ENCODE measurements at regions not wholly inside any gene's neighbourhood (a gene's known extent, or its start where the extent isn't known, plus 50 kb on each side); places are given as distances from the start of the nearest gene placed in this dataset.

- 68 to 81% methylated on average over 1 of the region's 1 CpG for WGBS, 2 donors
- Histone ChIP-seq H3K4me3 (replicated peaks in 1 of 3) (no peak overlapping the region), H3K27me3 (no peaks in the 10 kb centered on the region), H3K36me3 (no peaks in the 10 kb centered on the region), H3K9me3 (no peaks in the 10 kb centered on the region), H3K4me1 (no peaks in the 10 kb centered on the region), H3K27ac (no peak overlapping the region)
- no peak for DNase-seq
- intact Hi-C loops (cut with DNase I) = no loop called here
- TF ChIP-seq, protein P1, sequence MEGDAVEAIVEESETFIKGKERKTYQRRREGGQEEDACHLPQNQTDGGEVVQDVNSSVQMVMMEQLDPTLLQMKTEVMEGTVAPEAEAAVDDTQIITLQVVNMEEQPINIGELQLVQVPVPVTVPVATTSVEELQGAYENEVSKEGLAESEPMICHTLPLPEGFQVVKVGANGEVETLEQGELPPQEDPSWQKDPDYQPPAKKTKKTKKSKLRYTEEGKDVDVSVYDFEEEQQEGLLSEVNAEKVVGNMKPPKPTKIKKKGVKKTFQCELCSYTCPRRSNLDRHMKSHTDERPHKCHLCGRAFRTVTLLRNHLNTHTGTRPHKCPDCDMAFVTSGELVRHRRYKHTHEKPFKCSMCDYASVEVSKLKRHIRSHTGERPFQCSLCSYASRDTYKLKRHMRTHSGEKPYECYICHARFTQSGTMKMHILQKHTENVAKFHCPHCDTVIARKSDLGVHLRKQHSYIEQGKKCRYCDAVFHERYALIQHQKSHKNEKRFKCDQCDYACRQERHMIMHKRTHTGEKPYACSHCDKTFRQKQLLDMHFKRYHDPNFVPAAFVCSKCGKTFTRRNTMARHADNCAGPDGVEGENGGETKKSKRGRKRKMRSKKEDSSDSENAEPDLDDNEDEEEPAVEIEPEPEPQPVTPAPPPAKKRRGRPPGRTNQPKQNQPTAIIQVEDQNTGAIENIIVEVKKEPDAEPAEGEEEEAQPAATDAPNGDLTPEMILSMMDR (IDR thresholded peaks at IDR 0.05) = no peak
- TF ChIP-seq POLR2A (IDR thresholded peaks at IDR 0.05) = no peak
These were observed 174.5 kb downstream of the FNDC1 start for GRCh38 chr6:159343709-159344108.

DNA sequence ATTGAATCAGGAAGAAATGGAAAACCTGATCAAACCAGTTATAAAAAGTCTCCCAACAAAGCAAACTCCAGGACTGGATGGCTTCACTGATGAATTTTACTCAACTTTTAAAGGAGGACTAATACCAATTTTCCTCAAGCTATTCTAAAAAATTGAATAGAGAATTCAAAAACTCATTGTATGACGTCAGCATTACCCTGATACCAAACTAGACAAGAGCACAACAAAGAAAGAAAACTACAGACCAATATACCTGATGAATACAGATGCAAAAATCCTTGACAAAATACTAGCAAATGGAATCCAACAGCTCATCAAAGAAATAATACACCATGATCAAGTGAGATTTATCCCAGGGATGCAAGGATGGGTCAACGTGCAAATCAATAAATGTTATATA, 172.9 kb downstream of the FNDC1 start:
- Histone ChIP-seq H3K9me3 (no peaks in the 10 kb centered on the region), H3K27me3 (no peaks in the 10 kb centered on the region), H3K27ac (no peak overlapping the region), H3K4me1 (no peaks in the 10 kb centered on the region), H3K4me3 (replicated peaks in 1 of 3) (no peak overlapping the region), H3K36me3 (no peaks in the 10 kb centered on the region)
- WGBS, 2 donors = 67 to 71% methylated on average over 2 of the region's 2 CpGs
- DNase-seq = no peak
- TF ChIP-seq, protein P1 (IDR thresholded peaks at IDR 0.05) = no peak
- no peak for TF ChIP-seq POLR2A (IDR thresholded peaks at IDR 0.05)
- intact Hi-C loops (cut with DNase I) = no loop called here

DNA sequence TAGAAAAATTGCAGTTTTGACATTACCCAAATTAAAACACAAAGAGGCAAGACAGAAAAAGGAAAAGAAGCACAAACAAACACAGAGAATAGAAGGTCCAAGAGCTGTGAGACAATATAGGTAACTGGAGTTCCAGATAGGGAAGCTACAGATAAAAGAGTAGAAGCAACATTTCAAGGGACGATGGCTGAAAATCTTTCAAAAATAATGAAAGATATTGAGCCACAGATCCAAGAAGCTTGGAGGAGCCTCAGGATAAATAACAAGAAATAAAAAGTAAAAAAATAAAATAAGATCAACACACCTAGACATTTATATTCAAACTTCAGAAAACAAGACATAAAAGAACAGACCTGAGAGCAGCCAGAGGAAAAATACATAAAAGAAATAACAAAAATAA, 164.9 kb downstream of the FNDC1 start:
- no peak overlapping the region for H3K27ac ChIP-seq
- no peaks in the 10 kb centered on the region for H3K36me3 ChIP-seq
- H3K9me3 ChIP-seq = no peaks in the 10 kb centered on the region
- no peaks in the 10 kb centered on the region for H3K4me1 ChIP-seq
- 86 to 88% methylated on average over 1 of the region's 1 CpG for WGBS, 2 donors
- H3K27me3 ChIP-seq = no peaks in the 10 kb centered on the region
- H3K4me3 ChIP-seq (replicated peaks in 1 of 3) = no peak overlapping the region
- TF ChIP-seq, protein P1 (IDR thresholded peaks at IDR 0.05) = no peak
- TF ChIP-seq POLR2A (IDR thresholded peaks at IDR 0.05) = no peak
- no peak for DNase-seq
- intact Hi-C loops (cut with DNase I) = no loop called here

GRCh38 chr6:159331451-159331850, 162.3 kb downstream of the FNDC1 start:
- intact Hi-C loops (cut with DNase I) = no loop called here
- WGBS, 2 donors = 86 to 91% methylated on average over 2 of the region's 2 CpGs

GRCh38 chr6:159329081-159329480, 159.9 kb downstream of the FNDC1 start:
- Histone ChIP-seq H3K27ac (no peak overlapping the region), H3K4me1 (no peaks in the 10 kb centered on the region), H3K4me3 (replicated peaks in 1 of 3) (no peak overlapping the region), H3K36me3 (no peaks in the 10 kb centered on the region), H3K27me3 (no peaks in the 10 kb centered on the region), H3K9me3 (no peaks in the 10 kb centered on the region)
- TF ChIP-seq, protein P1 (IDR thresholded peaks at IDR 0.05) = no peak
- TF ChIP-seq POLR2A (IDR thresholded peaks at IDR 0.05) = no peak
- DNase-seq = no peak
- WGBS, 2 donors = 50 to 64% methylated on average over 4 of the region's 4 CpGs
- intact Hi-C loops (cut with DNase I) = no loop called here

More at GRCh38 chr6:159331451-159331850, 162.3 kb downstream of the FNDC1 start:
- no peaks in the 10 kb centered on the region for H3K36me3 ChIP-seq
- TF ChIP-seq POLR2A (IDR thresholded peaks at IDR 0.05) = no peak
- TF ChIP-seq, protein P1 (IDR thresholded peaks at IDR 0.05) = no peak
- H3K27me3 ChIP-seq = no peaks in the 10 kb centered on the region
- no peaks in the 10 kb centered on the region for H3K9me3 ChIP-seq
- H3K27ac ChIP-seq = no peak overlapping the region
- no peak overlapping the region for H3K4me3 ChIP-seq (replicated peaks in 1 of 3)
- no peak for DNase-seq
- no peaks in the 10 kb centered on the region for H3K4me1 ChIP-seq

Data from thyroid gland (tissue), 4 donors.